ENCODE measurements at regions not wholly inside any gene's neighbourhood (a gene's known extent, or its start where the extent isn't known, plus 50 kb on each side); places are given as distances from the start of the nearest gene placed in this dataset.

DNA sequence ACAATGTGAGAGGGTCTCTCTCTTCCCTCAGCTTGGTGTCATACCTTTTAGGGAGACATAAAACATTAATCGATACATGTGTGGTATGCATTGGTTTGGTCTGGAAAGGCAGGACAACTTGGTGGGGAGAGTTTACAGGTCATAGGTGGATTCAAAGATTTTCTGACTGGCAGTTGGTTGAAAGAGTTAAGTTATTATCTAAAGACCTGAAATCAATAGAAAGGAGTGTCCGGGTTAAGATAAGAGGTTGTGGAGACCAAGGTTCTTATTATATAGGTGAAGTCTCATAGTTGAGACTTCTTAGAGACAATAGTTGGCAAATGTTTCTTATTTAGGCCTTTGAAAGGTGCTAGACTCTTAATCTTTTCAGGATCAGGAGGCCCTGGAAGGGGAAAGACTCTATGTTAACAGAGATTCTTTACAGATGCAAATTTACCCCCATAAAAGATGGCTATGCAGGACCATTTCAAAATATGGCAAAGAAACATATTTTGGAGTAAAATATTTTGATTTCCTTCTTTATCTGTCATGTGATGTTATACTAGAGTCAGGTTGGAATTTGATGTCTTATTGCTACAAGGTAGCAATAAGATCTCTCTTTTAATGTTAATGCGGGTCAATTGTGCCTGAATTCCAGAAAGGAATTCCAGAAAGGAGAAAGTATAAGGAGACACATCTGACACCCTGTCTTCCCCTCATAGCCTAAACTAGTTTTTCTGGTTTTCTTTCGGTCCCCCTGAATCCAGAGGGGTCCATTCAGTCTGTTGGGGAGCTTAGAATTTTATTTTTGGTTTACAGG lies 59.2 kb upstream of the RCBTB2 start:
- H3K36me3 Mint-ChIP-seq (ENCODE audit: low read depth) = no peaks in the 10 kb centered on the region
- no peaks in the 10 kb centered on the region for H3K4me1 Mint-ChIP-seq
- H3K4me3 Mint-ChIP-seq = no peak overlapping the region
- peaks cover 16% of the 10 kb centered on the region for H3K9me3 Mint-ChIP-seq
- H3K27me3 Mint-ChIP-seq (ENCODE audit: low read depth, poor library complexity) = no peaks in the 10 kb centered on the region
- H3K27ac Mint-ChIP-seq = no peak overlapping the region
- no peak for DNase-seq
- TF ChIP-seq, protein P1, sequence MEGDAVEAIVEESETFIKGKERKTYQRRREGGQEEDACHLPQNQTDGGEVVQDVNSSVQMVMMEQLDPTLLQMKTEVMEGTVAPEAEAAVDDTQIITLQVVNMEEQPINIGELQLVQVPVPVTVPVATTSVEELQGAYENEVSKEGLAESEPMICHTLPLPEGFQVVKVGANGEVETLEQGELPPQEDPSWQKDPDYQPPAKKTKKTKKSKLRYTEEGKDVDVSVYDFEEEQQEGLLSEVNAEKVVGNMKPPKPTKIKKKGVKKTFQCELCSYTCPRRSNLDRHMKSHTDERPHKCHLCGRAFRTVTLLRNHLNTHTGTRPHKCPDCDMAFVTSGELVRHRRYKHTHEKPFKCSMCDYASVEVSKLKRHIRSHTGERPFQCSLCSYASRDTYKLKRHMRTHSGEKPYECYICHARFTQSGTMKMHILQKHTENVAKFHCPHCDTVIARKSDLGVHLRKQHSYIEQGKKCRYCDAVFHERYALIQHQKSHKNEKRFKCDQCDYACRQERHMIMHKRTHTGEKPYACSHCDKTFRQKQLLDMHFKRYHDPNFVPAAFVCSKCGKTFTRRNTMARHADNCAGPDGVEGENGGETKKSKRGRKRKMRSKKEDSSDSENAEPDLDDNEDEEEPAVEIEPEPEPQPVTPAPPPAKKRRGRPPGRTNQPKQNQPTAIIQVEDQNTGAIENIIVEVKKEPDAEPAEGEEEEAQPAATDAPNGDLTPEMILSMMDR (IDR thresholded peaks at IDR 0.05) = no peak

DNA sequence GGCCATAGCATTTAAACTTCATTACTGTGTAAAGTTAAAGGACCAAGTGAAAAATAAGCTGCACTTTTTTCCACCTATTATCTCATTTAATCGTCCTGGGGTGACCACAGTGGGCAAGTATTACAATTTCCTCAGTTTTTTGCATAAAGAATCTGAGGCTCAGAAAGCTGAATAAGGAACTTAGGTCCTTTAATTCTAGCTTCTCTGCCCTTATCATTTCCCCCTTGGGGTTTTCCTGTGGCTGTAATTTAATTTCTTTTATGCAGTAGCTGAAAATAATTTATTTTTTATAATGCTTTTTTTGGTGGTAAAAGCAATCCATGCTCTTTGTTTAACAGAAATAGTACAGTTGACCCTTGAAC lies 59.8 kb upstream of the RCBTB2 start:
- Mint-ChIP-seq H3K27ac (no peak overlapping the region), H3K36me3 (ENCODE audit: low read depth) (no peaks in the 10 kb centered on the region), H3K4me3 (no peak overlapping the region), H3K27me3 (ENCODE audit: low read depth, poor library complexity) (no peaks in the 10 kb centered on the region), H3K9me3 (peaks cover 21% of the 10 kb centered on the region), H3K4me1 (no peaks in the 10 kb centered on the region)
- DNase-seq = no peak
- TF ChIP-seq, protein P1 (IDR thresholded peaks at IDR 0.05) = no peak

DNA sequence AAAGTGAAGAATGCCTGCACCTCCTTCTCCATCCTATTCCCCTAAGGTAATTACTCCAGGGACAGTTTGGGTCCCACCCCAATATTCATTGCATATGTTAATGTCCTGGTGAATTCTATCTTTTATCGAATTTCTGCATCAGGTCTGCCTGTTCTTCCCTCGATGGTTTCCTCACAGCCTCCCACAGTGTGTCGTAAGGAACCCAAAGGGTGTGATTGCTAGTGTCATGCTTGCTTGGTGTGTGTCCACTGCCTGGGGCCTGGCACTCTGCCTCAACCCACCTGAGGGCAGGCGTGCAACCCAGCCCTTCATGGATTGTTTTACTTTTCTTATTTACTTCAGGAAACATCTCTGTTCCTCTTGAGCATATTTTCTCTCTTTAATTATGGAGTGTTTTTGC lies 60.2 kb upstream of the CYSLTR2 start:
- H3K27ac Mint-ChIP-seq = no peak overlapping the region
- H3K4me1 Mint-ChIP-seq = no peaks in the 10 kb centered on the region
- DNase-seq = no peak
- H3K27me3 Mint-ChIP-seq (ENCODE audit: low read depth, poor library complexity) = no peaks in the 10 kb centered on the region
- H3K36me3 Mint-ChIP-seq (ENCODE audit: low read depth) = peaks cover 4% of the 10 kb centered on the region
- TF ChIP-seq, protein P1 (IDR thresholded peaks at IDR 0.05) = no peak
- H3K9me3 Mint-ChIP-seq = peaks cover 22% of the 10 kb centered on the region
- no peak overlapping the region for H3K4me3 Mint-ChIP-seq

DNA sequence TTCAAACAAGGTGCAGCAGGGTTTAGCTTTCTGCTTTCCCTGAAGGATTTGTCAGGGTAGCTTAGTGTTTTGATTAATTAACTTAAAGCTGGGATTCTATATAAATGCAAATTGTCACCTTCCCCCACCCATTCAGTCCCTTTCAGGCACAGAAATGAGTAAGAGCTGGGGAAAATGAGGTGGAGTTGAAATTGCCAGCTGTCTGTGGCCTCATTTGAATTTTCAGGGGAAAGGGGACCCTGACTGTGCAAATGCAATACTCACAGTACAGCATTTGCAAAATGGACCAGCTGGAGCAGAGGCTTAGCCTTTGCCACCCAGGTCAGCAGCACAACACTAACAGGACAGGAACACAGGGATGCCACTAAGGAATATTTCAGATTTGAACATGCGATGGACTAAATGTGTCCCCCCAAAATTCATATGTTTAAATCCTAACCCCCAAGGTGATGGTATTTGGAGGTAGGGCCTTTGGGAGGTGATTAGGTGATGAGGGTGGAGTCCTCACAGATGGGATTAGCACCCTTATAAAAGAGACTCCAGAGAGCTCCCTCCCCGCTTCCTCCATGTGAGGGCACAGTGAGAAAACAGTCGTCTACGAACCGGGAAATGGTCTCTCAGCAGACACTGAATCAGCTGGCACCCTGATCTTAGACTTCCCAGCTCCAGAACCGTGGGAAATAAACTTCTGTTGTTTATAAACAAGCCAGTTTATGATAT lies 59.5 kb upstream of the CYSLTR2 start:
- Mint-ChIP-seq H3K9me3 (peaks cover 25% of the 10 kb centered on the region), H3K36me3 (ENCODE audit: low read depth) (peaks cover 9% of the 10 kb centered on the region), H3K27me3 (ENCODE audit: low read depth, poor library complexity) (no peaks in the 10 kb centered on the region), H3K4me1 (no peaks in the 10 kb centered on the region), H3K27ac (no peak overlapping the region), H3K4me3 (no peak overlapping the region)
- no peak for DNase-seq
- TF ChIP-seq, protein P1 (IDR thresholded peaks at IDR 0.05) = no peak

DNA sequence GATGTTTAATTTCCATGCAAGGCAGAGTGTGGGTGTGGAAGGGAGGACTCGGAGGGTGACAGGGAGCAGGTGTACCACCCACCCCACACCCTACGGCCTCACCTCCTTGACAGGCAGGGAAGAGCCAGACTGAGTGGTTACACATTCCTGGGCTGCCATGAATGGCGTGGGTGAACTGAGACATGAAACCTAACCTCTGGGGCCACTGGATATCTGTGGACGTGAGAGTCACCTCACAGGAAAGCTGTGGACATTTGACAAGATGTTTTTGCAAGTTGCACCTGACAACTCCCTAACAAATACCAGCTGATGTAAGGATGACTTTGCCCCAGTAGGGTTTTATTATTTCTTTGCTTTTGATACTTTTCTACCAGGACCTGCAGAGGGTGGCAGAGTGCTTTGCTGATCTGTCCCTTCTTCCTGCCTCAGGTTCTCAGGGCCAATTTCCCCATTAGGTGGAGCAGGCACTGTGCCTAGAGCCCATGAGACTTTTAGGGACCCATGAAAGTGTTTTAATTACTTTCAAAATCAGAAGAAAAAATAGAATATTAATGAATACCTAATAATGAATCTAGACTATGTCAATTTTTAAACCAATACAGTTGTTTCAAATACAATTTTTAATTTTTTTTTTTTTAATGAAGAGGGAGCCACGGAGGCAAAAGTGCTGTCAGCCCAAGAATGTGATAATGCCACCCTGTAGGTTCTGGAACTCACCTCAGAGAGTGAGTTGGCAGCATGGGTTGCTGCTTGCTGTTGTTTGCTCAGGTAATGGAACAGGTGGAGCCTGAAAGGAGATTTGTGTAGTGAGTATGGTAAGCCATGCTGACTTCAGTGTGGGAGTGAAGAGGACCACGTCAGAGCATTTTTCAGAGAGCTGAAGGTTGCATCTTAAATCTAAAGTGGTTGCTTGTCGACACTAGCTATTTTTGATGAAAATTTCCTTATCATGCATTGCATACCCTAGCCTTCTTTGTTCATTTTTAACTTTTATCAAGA lies 58.0 kb upstream of the CYSLTR2 start:
- Mint-ChIP-seq H3K9me3 (peaks cover 31% of the 10 kb centered on the region), H3K27ac (no peak overlapping the region), H3K36me3 (ENCODE audit: low read depth) (peaks cover 10% of the 10 kb centered on the region), H3K4me1 (peaks cover 5% of the 10 kb centered on the region), H3K4me3 (no peak overlapping the region), H3K27me3 (ENCODE audit: low read depth, poor library complexity) (no peaks in the 10 kb centered on the region)
- no peak for DNase-seq
- TF ChIP-seq, protein P1 (IDR thresholded peaks at IDR 0.05) = peak; percentile 18

Measured in nephron progenitor cell (in vitro differentiated cells).